ENCODE measurements at regions not wholly inside any gene's neighbourhood (a gene's known extent, or its start where the extent isn't known, plus 50 kb on each side); places are given as distances from the start of the nearest gene placed in this dataset.
"Not testable (repeated sequence)": the region's sequence is repeated elsewhere in the genome, so short reads cannot be mapped to it uniquely, and the experiment has no call there.

DNA sequence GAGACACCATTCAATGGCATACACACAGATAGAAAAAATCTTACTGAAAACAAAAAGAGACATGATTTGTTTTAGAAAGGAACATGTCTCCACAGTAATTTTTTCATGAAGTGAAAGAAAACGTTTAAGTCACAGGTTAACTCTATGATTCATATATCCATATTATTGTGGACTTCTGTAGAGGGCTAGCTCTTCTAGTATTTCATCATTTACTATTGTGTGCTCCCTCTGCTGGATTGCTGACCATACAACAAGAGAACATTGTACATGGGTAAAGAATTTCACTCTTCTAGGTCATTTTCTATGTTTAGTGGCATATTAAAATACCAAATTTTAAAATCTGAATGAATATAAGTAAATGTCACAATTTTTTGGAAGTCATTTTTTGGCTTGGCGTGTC, 91.8 kb upstream of the POU3F4 start:
- peak in 1 of 2 donors; percentile 37 for DNase-seq (ENCODE audit: low read depth in 1 of 2, low spot score in 1 of 2)

DNA sequence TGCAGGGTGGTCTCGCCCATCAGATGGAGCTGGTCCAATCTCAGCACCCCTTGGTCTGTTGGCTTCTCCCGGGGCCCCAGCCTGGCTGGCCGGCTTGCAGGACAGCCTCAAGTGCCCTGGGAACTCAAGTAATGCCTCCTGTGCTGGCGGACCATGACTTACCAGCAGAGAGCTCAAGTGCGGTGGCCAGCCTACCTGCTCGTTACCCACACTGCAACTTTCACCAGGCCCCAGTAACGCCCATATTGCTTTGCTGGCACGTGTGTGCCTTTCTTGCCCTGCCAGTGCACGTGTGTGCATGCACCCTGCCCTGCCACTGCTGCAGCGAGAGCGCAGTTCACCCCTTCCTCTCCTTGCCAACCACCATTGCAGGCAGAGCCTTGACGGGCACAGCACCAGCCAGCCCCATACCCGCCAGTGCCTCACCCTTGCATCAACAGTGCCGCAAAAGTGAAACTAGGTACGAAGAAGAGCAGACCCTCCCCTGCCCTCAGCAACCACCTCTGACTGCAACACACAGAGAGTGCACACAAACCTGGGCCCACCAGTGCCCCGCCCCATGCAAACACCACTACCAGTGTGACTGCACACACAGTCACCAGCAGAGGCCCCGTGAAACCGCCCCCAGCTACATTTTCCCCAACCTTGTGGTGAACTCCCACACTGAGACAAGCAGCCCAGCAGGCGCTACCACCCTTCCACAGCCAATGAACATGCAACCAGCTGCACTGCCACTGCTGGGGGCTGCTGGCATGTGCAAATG, 88.9 kb upstream of the POU3F4 start:
- Histone ChIP-seq H3K27me3 (no peaks in the 10 kb centered on the region), H3K36me3 (no peaks in the 10 kb centered on the region), H3K4me3 (no peak overlapping the region), H3K27ac (no peak overlapping the region), H3K9me3 (ENCODE audit: low read depth) (no peaks in the 10 kb centered on the region), H3K4me1 (ENCODE audit: low read depth) (no peaks in the 10 kb centered on the region)
- TF ChIP-seq, protein P1, sequence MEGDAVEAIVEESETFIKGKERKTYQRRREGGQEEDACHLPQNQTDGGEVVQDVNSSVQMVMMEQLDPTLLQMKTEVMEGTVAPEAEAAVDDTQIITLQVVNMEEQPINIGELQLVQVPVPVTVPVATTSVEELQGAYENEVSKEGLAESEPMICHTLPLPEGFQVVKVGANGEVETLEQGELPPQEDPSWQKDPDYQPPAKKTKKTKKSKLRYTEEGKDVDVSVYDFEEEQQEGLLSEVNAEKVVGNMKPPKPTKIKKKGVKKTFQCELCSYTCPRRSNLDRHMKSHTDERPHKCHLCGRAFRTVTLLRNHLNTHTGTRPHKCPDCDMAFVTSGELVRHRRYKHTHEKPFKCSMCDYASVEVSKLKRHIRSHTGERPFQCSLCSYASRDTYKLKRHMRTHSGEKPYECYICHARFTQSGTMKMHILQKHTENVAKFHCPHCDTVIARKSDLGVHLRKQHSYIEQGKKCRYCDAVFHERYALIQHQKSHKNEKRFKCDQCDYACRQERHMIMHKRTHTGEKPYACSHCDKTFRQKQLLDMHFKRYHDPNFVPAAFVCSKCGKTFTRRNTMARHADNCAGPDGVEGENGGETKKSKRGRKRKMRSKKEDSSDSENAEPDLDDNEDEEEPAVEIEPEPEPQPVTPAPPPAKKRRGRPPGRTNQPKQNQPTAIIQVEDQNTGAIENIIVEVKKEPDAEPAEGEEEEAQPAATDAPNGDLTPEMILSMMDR (IDR thresholded peaks at IDR 0.05; ENCODE audit: low read depth, low read length): no peak
- DNase-seq (ENCODE audit: low read depth in 1 of 2, low spot score in 1 of 2): no peak

More for the DNA sequence above, 91.8 kb upstream of the POU3F4 start:
- H3K9me3 ChIP-seq (ENCODE audit: low read depth): no peaks in the 10 kb centered on the region
- no peaks in the 10 kb centered on the region for H3K27me3 ChIP-seq
- TF ChIP-seq, protein P1 (IDR thresholded peaks at IDR 0.05; ENCODE audit: low read depth, low read length): no peak
- H3K4me1 ChIP-seq (ENCODE audit: low read depth): no peaks in the 10 kb centered on the region
- no peak overlapping the region for H3K27ac ChIP-seq
- no peak overlapping the region for H3K4me3 ChIP-seq
- no peaks in the 10 kb centered on the region for H3K36me3 ChIP-seq

DNA sequence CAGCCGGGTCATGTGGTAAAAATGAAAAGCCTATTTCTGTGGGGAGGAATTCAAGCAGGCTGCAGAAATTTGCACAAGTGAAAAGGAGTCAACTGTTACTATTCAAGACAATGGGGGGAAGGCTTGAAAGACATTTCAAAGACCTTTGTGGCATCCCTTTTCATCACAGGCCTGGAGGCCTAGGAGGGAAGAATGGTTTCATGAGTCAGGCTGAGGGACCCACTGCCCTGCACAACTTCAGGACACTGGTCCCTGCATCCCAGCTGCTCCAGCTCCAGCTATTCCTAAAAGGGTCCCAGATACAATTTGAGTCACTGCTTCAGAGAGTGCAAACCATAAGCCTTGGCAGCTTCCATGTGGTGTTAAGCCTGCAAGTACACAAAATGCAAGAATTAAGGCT, 85.3 kb upstream of the POU3F4 start:
- no peaks in the 10 kb centered on the region for H3K9me3 ChIP-seq (ENCODE audit: low read depth)
- no peaks in the 10 kb centered on the region for H3K4me1 ChIP-seq (ENCODE audit: low read depth)
- H3K27ac ChIP-seq: no peak overlapping the region
- no peak overlapping the region for H3K4me3 ChIP-seq
- H3K36me3 ChIP-seq: no peaks in the 10 kb centered on the region
- TF ChIP-seq, protein P1 (IDR thresholded peaks at IDR 0.05; ENCODE audit: low read depth, low read length): no peak
- no peak for DNase-seq (ENCODE audit: low read depth in 1 of 2, low spot score in 1 of 2)
- no peaks in the 10 kb centered on the region for H3K27me3 ChIP-seq

DNA sequence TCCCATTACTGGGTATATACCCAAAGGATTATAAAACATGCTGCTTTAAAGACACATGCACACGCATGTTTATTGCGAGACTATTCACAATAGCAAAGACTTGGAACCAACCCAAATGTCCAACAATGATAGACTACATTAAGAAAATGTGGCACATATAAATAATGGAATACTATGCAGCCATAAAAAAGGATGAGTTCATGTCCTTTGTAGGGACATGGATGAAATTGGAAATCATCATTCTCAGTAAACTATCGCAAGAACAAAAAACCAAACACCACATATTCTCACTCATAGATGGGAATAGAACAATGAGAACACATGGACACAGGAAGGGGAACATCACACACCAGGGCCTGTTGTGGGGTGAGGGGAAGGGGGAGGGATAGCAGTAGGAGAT, 65.5 kb upstream of the POU3F4 start:
- not testable (repeated sequence) for H3K9me3 ChIP-seq (ENCODE audit: low read depth); H3K27me3 ChIP-seq; H3K36me3 ChIP-seq; H3K4me1 ChIP-seq (ENCODE audit: low read depth); H3K27ac ChIP-seq; H3K4me3 ChIP-seq; DNase-seq (ENCODE audit: low read depth in 1 of 2, low spot score in 1 of 2)

DNA sequence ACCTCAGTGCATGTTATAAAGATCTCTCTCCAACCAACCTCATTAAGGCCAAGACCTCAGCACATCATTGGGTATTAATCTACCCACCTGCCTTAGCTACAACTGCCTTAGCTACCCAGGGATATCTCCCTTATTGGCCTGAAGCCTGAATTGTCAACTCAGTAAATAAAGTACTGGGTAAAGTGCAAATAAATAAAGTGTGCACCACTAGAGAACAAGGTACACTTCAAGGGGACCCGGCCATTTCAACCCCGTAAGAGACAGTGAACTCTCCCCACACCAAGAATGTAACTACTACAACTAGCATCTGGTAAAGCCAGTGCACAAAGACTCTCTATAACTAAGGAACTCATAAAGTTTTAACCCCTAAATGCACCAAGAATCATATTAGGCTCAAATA, 61.7 kb upstream of the POU3F4 start:
- Histone ChIP-seq H3K9me3 (ENCODE audit: low read depth) (no peaks in the 10 kb centered on the region), H3K4me1 (ENCODE audit: low read depth) (no peaks in the 10 kb centered on the region), H3K36me3 (no peaks in the 10 kb centered on the region), H3K27ac (no peak overlapping the region), H3K27me3 (no peaks in the 10 kb centered on the region), H3K4me3 (no peak overlapping the region)
- TF ChIP-seq, protein P1 (IDR thresholded peaks at IDR 0.05; ENCODE audit: low read depth, low read length): no peak
- no peak for DNase-seq (ENCODE audit: low read depth in 1 of 2, low spot score in 1 of 2)
